MM.1S (cell line): ENCODE measurements at regions not wholly inside any gene's neighbourhood (a gene's known extent, or its start where the extent isn't known, plus 50 kb on each side); places are given as distances from the start of the nearest gene placed in this dataset.

Experiments
- DNase-seq: peaks from one replicate; pipeline ENCODE4 v3.0.0-alpha.2; 2015
- H2AFZ ChIP-seq: fragments of 300-600 bp; sonication (generic); 2 replicates; pipeline ENCODE4 v1.6.0; 2016; ENCODE audit warnings: antibody characterized with exemption, low read length
- H3F3A ChIP-seq: fragments of 300-600 bp; sonication (generic); 2 replicates; pipeline ENCODE4 v1.6.1; 2016; ENCODE audit warnings: mild to moderate bottlenecking, antibody characterized with exemption, low read length, moderate library complexity, mixed read lengths; ENCODE audit not compliant: insufficient read depth
- H3K27ac ChIP-seq: fragments of 300-600 bp; sonication (generic); 2 replicates; pipeline ENCODE4 v1.5.1; 2016; ENCODE audit warnings: mild to moderate bottlenecking, low read length
- H3K27me3 ChIP-seq: fragments of 300-600 bp; sonication (generic); replicated peaks from 2 replicates; pipeline ENCODE4 v1.6.0; 2016; ENCODE audit warnings: low read length; ENCODE audit not compliant: insufficient read depth
- H3K36me3 ChIP-seq: fragments of 300-600 bp; sonication (generic); replicated peaks from 2 replicates; pipeline ENCODE4 v1.6.1; 2016; ENCODE audit warnings: mild to moderate bottlenecking, low read length, mixed read lengths; ENCODE audit not compliant: insufficient read depth
- H3K4me1 ChIP-seq: fragments of 300-600 bp; sonication (generic); 2 replicates; pipeline ENCODE4 v1.6.1; 2016; ENCODE audit warnings: low read length, mixed read lengths
- H3K4me2 ChIP-seq: fragments of 300-600 bp; sonication (generic); 2 replicates; pipeline ENCODE4 v1.6.0; 2016; ENCODE audit warnings: low read depth, low read length
- H3K4me3 ChIP-seq: fragments of 300-600 bp; sonication (generic); 2 replicates; pipeline ENCODE4 v1.5.1; 2016; ENCODE audit warnings: low read length, mixed read lengths
- H3K79me2 ChIP-seq: fragments of 300-600 bp; sonication (generic); 2 replicates; pipeline ENCODE4 v1.6.1; 2016; ENCODE audit warnings: mixed run types, low read length, mixed read lengths
- H3K9ac ChIP-seq: fragments of 300-600 bp; sonication (generic); 2 replicates; pipeline ENCODE4 v1.6.1; 2016; ENCODE audit warnings: low read length, mixed read lengths
- H3K9me2 ChIP-seq: fragments of 300-600 bp; sonication (generic); replicated peaks from 2 replicates; pipeline ENCODE4 v1.6.1; 2016; ENCODE audit warnings: mild to moderate bottlenecking, low read length, mixed read lengths; ENCODE audit not compliant: insufficient read depth
- H3K9me3 ChIP-seq: fragments of 300-600 bp; sonication (generic); replicated peaks from 2 replicates; pipeline ENCODE4 v1.6.1; 2016; ENCODE audit warnings: mild to moderate bottlenecking, low read length, mixed read lengths; ENCODE audit not compliant: insufficient read depth
- H4K20me1 ChIP-seq: fragments of 300-600 bp; sonication (generic); 2 replicates; pipeline ENCODE4 v1.6.1; 2016; ENCODE audit warnings: mild to moderate bottlenecking, low read length, moderate library complexity, mixed read lengths; ENCODE audit not compliant: insufficient read depth
- EZH2 ChIP-seq: fragments of 300-600 bp; sonication (generic); optimal IDR thresholded peaks from 2 replicates; pipeline ENCODE3; 2017; ENCODE audit warnings: low read depth, mild to moderate bottlenecking, antibody characterized with exemption, low read length, mixed read lengths
- EZH2phosphoT487 ChIP-seq: fragments of 300-600 bp; sonication (generic); IDR thresholded peaks from 2 replicates; pipeline ENCODE4 v1.6.1; 2018; ENCODE audit warnings: antibody characterized with exemption, low read length
- TF ChIP-seq, protein P1 (sequence below): fragments of 300-600 bp; sonication (generic); IDR thresholded peaks from 2 replicates; pipeline ENCODE4 v1.5.1; 2016; ENCODE audit warnings: antibody characterized with exemption, low read length, mixed read lengths

DNA sequence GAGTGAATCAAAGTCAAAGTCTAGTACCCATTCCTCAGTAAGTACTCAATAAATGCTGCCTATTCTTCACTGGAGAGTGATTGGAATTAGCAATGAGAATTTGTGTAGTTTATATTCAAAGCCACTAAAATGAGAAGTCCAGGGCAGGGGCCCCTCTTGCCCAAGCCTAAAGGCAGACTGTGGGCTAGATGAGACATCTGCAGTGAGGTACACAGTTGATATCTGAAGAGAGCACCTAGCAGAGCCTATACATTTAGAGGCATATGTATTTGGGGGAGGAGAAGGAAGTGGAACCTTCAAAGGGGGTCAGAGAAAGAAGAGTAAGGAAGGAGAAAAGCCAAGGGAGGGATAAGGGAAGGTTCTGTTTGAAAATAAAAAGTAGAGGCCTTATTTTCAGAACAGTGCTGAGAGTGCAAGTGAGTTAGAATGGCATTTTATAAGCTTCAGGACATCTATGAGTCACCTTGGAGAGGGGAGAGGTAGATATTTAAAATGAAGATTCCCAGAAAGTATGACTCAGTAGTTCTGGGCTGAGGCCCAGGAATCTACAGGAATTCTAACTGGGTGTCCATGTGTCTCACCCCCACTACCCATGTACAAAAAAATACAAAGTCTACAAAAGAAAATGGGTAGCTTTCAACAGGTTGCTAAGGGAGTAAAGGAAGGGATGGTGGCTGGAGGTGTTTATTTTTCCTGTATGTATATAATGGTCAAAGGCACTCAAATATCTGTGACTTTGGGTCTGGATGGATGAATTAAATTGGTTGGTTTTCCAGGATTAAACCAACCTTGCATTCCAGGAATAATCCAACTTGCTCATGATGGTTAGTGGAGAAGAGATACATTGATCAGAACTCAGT, 135.1 kb downstream of the ZFP64 start:
- H3K27ac ChIP-seq: no peak overlapping the region
- no peaks in the 10 kb centered on the region for H3K27me3 ChIP-seq
- H3K9me2 ChIP-seq: no peaks in the 10 kb centered on the region
- no peak for DNase-seq
- no peaks in the 10 kb centered on the region for H3K79me2 ChIP-seq
- H3F3A ChIP-seq: no peaks in the 10 kb centered on the region
- no peak overlapping the region for H2AFZ ChIP-seq
- H3K9ac ChIP-seq: no peak overlapping the region
- no peaks in the 10 kb centered on the region for H3K9me3 ChIP-seq
- H3K4me3 ChIP-seq: no peak overlapping the region
- H3K4me1 ChIP-seq: no peaks in the 10 kb centered on the region
- no peaks in the 10 kb centered on the region for H3K36me3 ChIP-seq
- H3K4me2 ChIP-seq: no peak overlapping the region
- no peak for TF ChIP-seq EZH2
- no peak for TF ChIP-seq EZH2phosphoT487
- TF ChIP-seq, protein P1, sequence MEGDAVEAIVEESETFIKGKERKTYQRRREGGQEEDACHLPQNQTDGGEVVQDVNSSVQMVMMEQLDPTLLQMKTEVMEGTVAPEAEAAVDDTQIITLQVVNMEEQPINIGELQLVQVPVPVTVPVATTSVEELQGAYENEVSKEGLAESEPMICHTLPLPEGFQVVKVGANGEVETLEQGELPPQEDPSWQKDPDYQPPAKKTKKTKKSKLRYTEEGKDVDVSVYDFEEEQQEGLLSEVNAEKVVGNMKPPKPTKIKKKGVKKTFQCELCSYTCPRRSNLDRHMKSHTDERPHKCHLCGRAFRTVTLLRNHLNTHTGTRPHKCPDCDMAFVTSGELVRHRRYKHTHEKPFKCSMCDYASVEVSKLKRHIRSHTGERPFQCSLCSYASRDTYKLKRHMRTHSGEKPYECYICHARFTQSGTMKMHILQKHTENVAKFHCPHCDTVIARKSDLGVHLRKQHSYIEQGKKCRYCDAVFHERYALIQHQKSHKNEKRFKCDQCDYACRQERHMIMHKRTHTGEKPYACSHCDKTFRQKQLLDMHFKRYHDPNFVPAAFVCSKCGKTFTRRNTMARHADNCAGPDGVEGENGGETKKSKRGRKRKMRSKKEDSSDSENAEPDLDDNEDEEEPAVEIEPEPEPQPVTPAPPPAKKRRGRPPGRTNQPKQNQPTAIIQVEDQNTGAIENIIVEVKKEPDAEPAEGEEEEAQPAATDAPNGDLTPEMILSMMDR: no peak
- H4K20me1 ChIP-seq: no peaks in the 10 kb centered on the region

DNA sequence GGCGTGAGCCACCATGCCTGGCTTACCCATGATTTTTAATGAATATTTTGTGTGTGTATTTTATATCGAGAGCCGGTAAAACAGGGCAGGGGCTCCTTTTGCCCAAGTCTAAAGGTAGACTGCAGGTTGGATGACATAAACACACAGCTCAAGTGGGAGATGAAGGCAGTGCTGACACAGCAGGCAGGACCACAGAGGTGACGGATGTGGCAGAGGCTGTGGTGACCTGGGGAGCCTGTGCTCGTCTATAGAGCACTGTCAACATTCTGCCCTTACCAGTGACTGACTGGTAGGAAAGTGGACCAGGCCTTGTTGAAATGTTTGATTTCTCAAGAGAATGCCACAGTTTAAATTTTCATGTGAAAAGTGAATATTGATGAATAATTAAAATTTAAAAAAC, 137.5 kb downstream of the ZFP64 start:
- no peak overlapping the region for H3K4me3 ChIP-seq
- no peaks in the 10 kb centered on the region for H3K79me2 ChIP-seq
- no peak for DNase-seq
- no peaks in the 10 kb centered on the region for H4K20me1 ChIP-seq
- H3K27me3 ChIP-seq: no peaks in the 10 kb centered on the region
- H3K9ac ChIP-seq: no peak overlapping the region
- H2AFZ ChIP-seq: no peak overlapping the region
- H3K36me3 ChIP-seq: no peaks in the 10 kb centered on the region
- H3K9me2 ChIP-seq: no peaks in the 10 kb centered on the region
- no peaks in the 10 kb centered on the region for H3K9me3 ChIP-seq
- no peaks in the 10 kb centered on the region for H3F3A ChIP-seq
- H3K4me2 ChIP-seq: no peak overlapping the region
- no peak overlapping the region for H3K27ac ChIP-seq
- no peaks in the 10 kb centered on the region for H3K4me1 ChIP-seq
- TF ChIP-seq EZH2phosphoT487: no peak
- no peak for TF ChIP-seq EZH2
- TF ChIP-seq, protein P1: no peak

DNA sequence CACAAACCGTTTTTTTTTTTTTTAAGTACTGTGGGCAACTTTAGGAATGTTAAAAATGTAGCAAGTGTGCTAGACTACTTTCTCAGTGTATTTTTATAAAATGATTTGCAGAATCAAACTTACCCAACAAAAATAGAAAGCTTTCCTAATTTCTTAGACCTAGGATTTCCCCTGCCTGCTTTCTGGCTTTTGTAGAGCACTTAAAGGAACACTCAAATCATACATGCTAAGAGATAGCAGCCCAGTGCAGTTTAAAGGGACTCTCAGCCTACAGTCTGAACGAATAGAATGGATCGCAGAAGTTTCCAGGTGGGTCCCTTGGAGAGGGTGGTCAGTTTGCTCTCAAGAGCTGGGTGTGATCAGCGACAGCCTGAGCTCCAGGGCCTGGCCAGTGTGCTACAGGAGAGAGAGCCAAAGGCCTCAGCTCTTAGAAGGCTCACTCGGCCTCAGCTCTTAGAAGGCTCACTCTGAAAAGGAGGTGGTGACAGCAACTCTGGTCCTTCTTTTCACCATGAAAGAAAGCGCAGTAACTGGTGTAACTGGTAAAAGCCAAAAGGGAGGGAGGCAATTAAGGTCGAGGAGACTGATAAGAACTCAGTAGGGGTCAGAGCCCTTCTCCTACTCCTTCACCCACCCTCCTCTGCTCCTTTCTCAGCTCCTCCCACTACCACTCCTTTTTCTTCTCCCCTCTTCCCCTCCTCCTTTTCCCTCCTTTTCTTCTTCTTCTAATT, 142.4 kb downstream of the ZFP64 start:
- no peak overlapping the region for H3K27ac ChIP-seq
- no peaks in the 10 kb centered on the region for H3K9me3 ChIP-seq
- DNase-seq: no peak
- no peaks in the 10 kb centered on the region for H3K4me1 ChIP-seq
- H4K20me1 ChIP-seq: no peaks in the 10 kb centered on the region
- no peak overlapping the region for H3K4me3 ChIP-seq
- no peak overlapping the region for H2AFZ ChIP-seq
- H3F3A ChIP-seq: no peaks in the 10 kb centered on the region
- H3K27me3 ChIP-seq: no peaks in the 10 kb centered on the region
- H3K9ac ChIP-seq: no peak overlapping the region
- no peaks in the 10 kb centered on the region for H3K79me2 ChIP-seq
- TF ChIP-seq, protein P1: no peak
- TF ChIP-seq EZH2 (no peak), EZH2phosphoT487 (no peak)
- no peaks in the 10 kb centered on the region for H3K36me3 ChIP-seq
- H3K9me2 ChIP-seq: no peaks in the 10 kb centered on the region
- H3K4me2 ChIP-seq: no peak overlapping the region
